SK-N-SH (cell line): ENCODE measurements at regions not wholly inside any gene's neighbourhood (a gene's known extent, or its start where the extent isn't known, plus 50 kb on each side); places are given as distances from the start of the nearest gene placed in this dataset.

Experiments
- CTCF ChIA-PET: fragments of 300-600, 350-600 bp; formaldehyde crosslinking; extraction: SDS; loops from one replicate; lab custom pipeline; 2021; lab: Yijun Ruan, JAX
- POLR2A ChIA-PET: fragments of 350-600 bp; sonication (Branson Sonifier 250); formaldehyde crosslinking; extraction: SDS; loops from one replicate; lab custom pipeline; 2020; ENCODE audit warnings: antibody characterized with exemption, inconsistent platforms; lab: Yijun Ruan, JAX
- DNase-seq: peaks from one replicate; pipeline ENCODE4 v3.0.0; 2012
- H2AFZ ChIP-seq: fragments of 200-600 bp; sonication (generic); 2 replicates; pipeline ENCODE4 v1.8.1; 2016; ENCODE audit warnings: antibody characterized with exemption, mild to moderate bottlenecking, low read depth
- H3F3A ChIP-seq: fragments of 200-600 bp; sonication (generic); replicated peaks from 2 replicates; pipeline ENCODE3; 2016; ENCODE audit warnings: antibody characterized with exemption, mild to moderate bottlenecking; ENCODE audit not compliant: insufficient read depth
- H3K27ac ChIP-seq, 2 experiments: fragments of 200-500 bp in 1 of 2; fragments of 200-600 bp in 1 of 2; sonication (Bioruptor generic) in 1 of 2; sonication (generic), shearing (Covaris generic) in 1 of 2; 2 replicates each; pipeline versions ENCODE4 v1.5.1 to v1.6.1; 2014 to 2016; ENCODE audit warnings: low read depth in 2 of 2, inconsistent platforms in 1 of 2, low read length in 1 of 2, mild to moderate bottlenecking in 1 of 2, mixed read lengths in 1 of 2
- H3K27me3 ChIP-seq: fragments of 200-600 bp; sonication (generic), shearing (Covaris generic); 2 replicates; pipeline ENCODE4 v1.6.1; 2016; ENCODE audit warnings: mixed run types; ENCODE audit not compliant: insufficient read depth
- H3K36me3 ChIP-seq, 2 experiments: fragments of 200-500 bp in 1 of 2; fragments of 200-600 bp in 1 of 2; sonication (Bioruptor generic) in 1 of 2; sonication (generic) in 1 of 2; replicated peaks in 1 of 2; 2 replicates each; pipeline versions ENCODE3 to v1.5.1; 2014 to 2016; ENCODE audit warnings: low read length in 1 of 2, mild to moderate bottlenecking in 1 of 2; ENCODE audit not compliant: insufficient read depth in 2 of 2, control insufficient read depth in 1 of 2
- H3K4me1 ChIP-seq, 2 experiments: fragments of 200-500 bp in 1 of 2; fragments of 200-600 bp in 1 of 2; sonication (Bioruptor generic) in 1 of 2; sonication (generic), shearing (Covaris generic) in 1 of 2; 2 replicates each; pipeline versions ENCODE4 v1.5.1 to v1.6.1; 2014 to 2016; ENCODE audit warnings: low read depth in 1 of 2, low read length in 1 of 2, mixed run types in 1 of 2; ENCODE audit not compliant: insufficient read depth in 2 of 2, control insufficient read depth in 1 of 2
- H3K4me2 ChIP-seq: fragments of 200-600 bp; sonication (generic), shearing (Covaris generic); 2 replicates; pipeline ENCODE4 v1.6.1; 2017; ENCODE audit warnings: mixed run types
- H3K4me3 ChIP-seq, 2 experiments: fragments of 200-500 bp in 1 of 2; fragments of 200-600 bp in 1 of 2; sonication (Bioruptor generic) in 1 of 2; sonication (generic), shearing (Covaris generic) in 1 of 2; 2 replicates each; pipeline versions ENCODE4 v1.5.1 to v1.8.1; 2014 to 2016; ENCODE audit warnings: low read depth in 2 of 2, inconsistent platforms in 1 of 2, low read length in 1 of 2, mild to moderate bottlenecking in 1 of 2, mixed read lengths in 1 of 2, moderate library complexity in 1 of 2
- H3K79me2 ChIP-seq: fragments of 200-600 bp; sonication (generic); 2 replicates; pipeline ENCODE4 v1.8.1; 2017; ENCODE audit warnings: mild to moderate bottlenecking; ENCODE audit not compliant: insufficient read depth
- H3K9ac ChIP-seq: fragments of 200-600 bp; sonication (generic); 2 replicates; pipeline ENCODE4 v1.6.1; 2017; ENCODE audit warnings: mixed run types
- H3K9me2 ChIP-seq: fragments of 200-600 bp; sonication (generic); 2 replicates; pipeline ENCODE4 v1.6.1; 2017; ENCODE audit warnings: mixed run types
- H3K9me3 ChIP-seq: fragments of 200-600 bp; sonication (generic); 2 replicates; pipeline ENCODE4 v1.6.1; 2017; ENCODE audit warnings: mixed run types, mild to moderate bottlenecking, moderate library complexity
- H4K20me1 ChIP-seq: fragments of 200-600 bp; sonication (generic); 2 replicates; pipeline ENCODE4 v1.6.1; 2017; ENCODE audit warnings: mild to moderate bottlenecking, mixed run types; ENCODE audit not compliant: insufficient read depth
- CHD2 ChIP-seq: fragments of 150-350 bp; IDR thresholded peaks from 2 replicates; pipeline ENCODE4 v1.6.1; 2018; ENCODE audit warnings: low read length; ENCODE audit not compliant: partially characterized antibody
- CTCF ChIP-seq: fragments of 200-600 bp; sonication (generic); IDR thresholded peaks from 2 replicates; pipeline ENCODE4 v1.6.1; 2017; ENCODE audit warnings: antibody characterized with exemption, mild to moderate bottlenecking, moderate library complexity
- EP300 ChIP-seq, 2 experiments: IDR thresholded peaks; 2 replicates each; pipeline versions ENCODE4 v1.4.0 to v1.6.1; 2012; ENCODE audit warnings: borderline replicate concordance in 1 of 2, low read depth in 1 of 2, low read length in 1 of 2
- EZH2phosphoT487 ChIP-seq: fragments of 200-600 bp; sonication (generic); IDR thresholded peaks from 2 replicates; pipeline ENCODE4 v1.6.1; 2017; ENCODE audit warnings: low read depth, mixed run types, mild to moderate bottlenecking, antibody characterized with exemption, moderate library complexity, borderline replicate concordance
- FOSL2 ChIP-seq: IDR thresholded peaks from 2 replicates; pipeline ENCODE4 v1.4.0; 2012; ENCODE audit warnings: low read depth, mild to moderate bottlenecking, moderate library complexity, borderline replicate concordance
- FOXJ3 ChIP-seq: sonication (generic); formaldehyde crosslinking; IDR thresholded peaks from 2 replicates; pipeline ENCODE4 v1.5.1; 2020; ENCODE audit warnings: mild to moderate bottlenecking, missing genetic modification reagents
- GATA2 ChIP-seq: sonication (generic); formaldehyde crosslinking; IDR thresholded peaks from 2 replicates; pipeline ENCODE4 v1.5.0; 2020; ENCODE audit warnings: mild to moderate bottlenecking, missing genetic modification reagents
- IRF3 ChIP-seq: fragments of 150-350 bp; IDR thresholded peaks from 2 replicates; pipeline ENCODE4 v1.6.1; 2016; ENCODE audit warnings: mild to moderate bottlenecking, low read depth, low read length
- JUND ChIP-seq: IDR thresholded peaks from 2 replicates; pipeline ENCODE4 v1.4.0; 2012
- MEF2A ChIP-seq: IDR thresholded peaks from 2 replicates; pipeline ENCODE4 v1.4.0; 2012; ENCODE audit warnings: low read depth, borderline replicate concordance
- NRF1 ChIP-seq: IDR thresholded peaks from 2 replicates; pipeline ENCODE4 v1.6.1; 2012; ENCODE audit warnings: low read depth, mild to moderate bottlenecking, low read length
- PBX3 ChIP-seq: IDR thresholded peaks from 2 replicates; pipeline ENCODE4; 2012
- POLR2AphosphoS5 ChIP-seq: IDR thresholded peaks from 2 replicates; pipeline ENCODE4 v1.6.1; 2012; ENCODE audit warnings: low read depth, low read length
- RCOR1 ChIP-seq: fragments of 150-350 bp; IDR thresholded peaks from 2 replicates; pipeline ENCODE4 v1.6.1; 2017; ENCODE audit warnings: antibody characterized with exemption, low read length
- RFX5 ChIP-seq: IDR thresholded peaks from 2 replicates; pipeline ENCODE4 v1.6.1; 2012; ENCODE audit warnings: mild to moderate bottlenecking, improper control_type of control experiment, low read length
- SMC3 ChIP-seq: IDR thresholded peaks from 2 replicates; pipeline ENCODE4 v1.6.1; 2012; ENCODE audit warnings: low read depth, low read length, improper control_type of control experiment
- TCF12 ChIP-seq: IDR thresholded peaks from 2 replicates; pipeline ENCODE4 v1.4.0; 2012
- USF2 ChIP-seq: fragments of 150-350 bp; IDR thresholded peaks from 2 replicates; pipeline ENCODE4 v1.6.1; 2017; ENCODE audit warnings: antibody characterized with exemption, low read length, low read depth, borderline replicate concordance
- WGBS: methylation state at CpG from one replicate; pipeline ENCODE4 v1.1.6; 2017; ENCODE audit warnings: low lambda C conversion rate; 5-methylcytosine and 5-hydroxymethylcytosine counted together

GRCh38 chr16:48438414-48438813 is 53.2 kb upstream of the SIAH1 start:
- Histone ChIP-seq H4K20me1 (no peaks in the 10 kb centered on the region), H3K27ac (no peak overlapping the region), H2AFZ (no peak overlapping the region), H3K9me3 (no peaks in the 10 kb centered on the region), H3K9me2 (no peaks in the 10 kb centered on the region), H3F3A (no peaks in the 10 kb centered on the region), H3K36me3 (no peaks in the 10 kb centered on the region), H3K4me3 (no peak overlapping the region), H3K79me2 (no peaks in the 10 kb centered on the region), H3K4me1 (no peaks in the 10 kb centered on the region), H3K9ac (no peak overlapping the region), H3K4me2 (no peak overlapping the region), H3K27me3 (no peaks in the 10 kb centered on the region)
- no peak for TF ChIP-seq FOSL2
- no peak for TF ChIP-seq TCF12
- TF ChIP-seq MEF2A = no peak
- TF ChIP-seq NRF1 = no peak
- no peak for TF ChIP-seq RCOR1
- no peak for TF ChIP-seq IRF3
- TF ChIP-seq PBX3 = no peak
- no peak for TF ChIP-seq EP300 (IDR thresholded peaks at IDR 0.05; ENCODE audit: borderline replicate concordance in 1 of 2, low read depth in 1 of 2, low read length in 1 of 2)
- TF ChIP-seq JUND = no peak
- TF ChIP-seq CTCF = no peak
- no peak for TF ChIP-seq POLR2AphosphoS5
- no peak for TF ChIP-seq SMC3
- no peak for TF ChIP-seq GATA2 (CRISPR knock-in tag)
- TF ChIP-seq EZH2phosphoT487 = no peak
- TF ChIP-seq CHD2 = no peak
- TF ChIP-seq RFX5 = no peak
- no peak for TF ChIP-seq USF2
- TF ChIP-seq FOXJ3 (CRISPR knock-in tag) = no peak
- DNase-seq = no peak
- ChIA-PET CTCF (no interaction called here), POLR2A (interaction anchor here (0.7 kb wide), 1 partner anchor 10 kb away, joined by 3 read pairs; no protein-coding TSS in a partner anchor)
- WGBS = 75% methylated on average over 5 of the region's 5 CpGs
